ENCODE measurements at regions not wholly inside any gene's neighbourhood (a gene's known extent, or its start where the extent isn't known, plus 50 kb on each side); places are given as distances from the start of the nearest gene placed in this dataset.

DNA sequence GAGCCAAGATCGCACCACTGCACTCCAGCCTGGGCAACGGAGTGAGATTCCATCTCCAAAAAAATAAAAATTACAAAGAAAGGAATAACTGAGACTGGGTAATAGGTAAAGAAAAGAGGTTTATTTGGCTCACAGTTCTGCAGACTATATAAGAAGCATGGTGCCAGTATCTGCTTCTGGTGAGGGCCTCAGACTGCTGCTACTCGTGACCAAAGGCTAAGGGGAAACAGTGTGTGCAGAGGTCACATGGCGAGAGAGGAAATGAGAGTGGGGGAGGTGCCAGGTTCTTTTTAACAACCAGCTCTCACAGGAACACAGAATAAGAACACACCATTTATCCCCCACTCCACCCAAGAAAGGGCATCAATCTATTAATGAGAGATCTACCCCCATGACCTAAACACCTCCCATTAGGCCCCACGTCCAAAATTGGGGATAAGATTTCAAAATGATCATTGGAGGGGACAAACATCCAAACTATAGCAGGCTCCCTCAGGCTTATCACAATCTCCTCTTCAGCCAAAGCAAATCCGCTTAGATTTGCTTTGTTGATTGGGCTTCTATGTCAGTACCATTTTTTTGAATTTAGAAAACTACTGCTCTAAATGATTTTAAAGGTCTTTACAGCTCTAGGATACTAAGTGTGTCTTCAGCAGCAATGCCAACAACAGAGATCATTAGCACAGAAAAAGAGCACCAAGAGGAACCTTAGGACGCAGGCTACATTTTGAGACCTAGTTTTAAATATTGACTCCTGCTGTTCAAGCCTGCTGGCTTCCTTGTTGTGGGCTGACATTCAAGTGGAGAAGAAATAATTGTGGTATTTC, 84.2 kb upstream of the TBL1XR1 start:
- no peaks in the 10 kb centered on the region for H3K9me3 ChIP-seq
- H3K4me3 ChIP-seq = no peak overlapping the region
- no peaks in the 10 kb centered on the region for H3K27me3 ChIP-seq (ENCODE audit: insufficient read depth in 3 of 3, low read length in 2 of 3)
- intact Hi-C loops (cut with DNase I) = no loop called here
- ATAC-seq = no peak
- no peak overlapping the region for H3K27ac ChIP-seq
- 77 to 87% (median 79%) methylated on average over 7 of the region's 7 CpGs for WGBS, 3 donors
- no peaks in the 10 kb centered on the region for H3K36me3 ChIP-seq (ENCODE audit: insufficient read depth in 1 of 2, low read depth in 1 of 2)
- TF ChIP-seq, protein P1, sequence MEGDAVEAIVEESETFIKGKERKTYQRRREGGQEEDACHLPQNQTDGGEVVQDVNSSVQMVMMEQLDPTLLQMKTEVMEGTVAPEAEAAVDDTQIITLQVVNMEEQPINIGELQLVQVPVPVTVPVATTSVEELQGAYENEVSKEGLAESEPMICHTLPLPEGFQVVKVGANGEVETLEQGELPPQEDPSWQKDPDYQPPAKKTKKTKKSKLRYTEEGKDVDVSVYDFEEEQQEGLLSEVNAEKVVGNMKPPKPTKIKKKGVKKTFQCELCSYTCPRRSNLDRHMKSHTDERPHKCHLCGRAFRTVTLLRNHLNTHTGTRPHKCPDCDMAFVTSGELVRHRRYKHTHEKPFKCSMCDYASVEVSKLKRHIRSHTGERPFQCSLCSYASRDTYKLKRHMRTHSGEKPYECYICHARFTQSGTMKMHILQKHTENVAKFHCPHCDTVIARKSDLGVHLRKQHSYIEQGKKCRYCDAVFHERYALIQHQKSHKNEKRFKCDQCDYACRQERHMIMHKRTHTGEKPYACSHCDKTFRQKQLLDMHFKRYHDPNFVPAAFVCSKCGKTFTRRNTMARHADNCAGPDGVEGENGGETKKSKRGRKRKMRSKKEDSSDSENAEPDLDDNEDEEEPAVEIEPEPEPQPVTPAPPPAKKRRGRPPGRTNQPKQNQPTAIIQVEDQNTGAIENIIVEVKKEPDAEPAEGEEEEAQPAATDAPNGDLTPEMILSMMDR (IDR thresholded peaks at IDR 0.05) = no peak
- DNase-seq = no peak
- H3K4me1 ChIP-seq = no peaks in the 10 kb centered on the region

DNA sequence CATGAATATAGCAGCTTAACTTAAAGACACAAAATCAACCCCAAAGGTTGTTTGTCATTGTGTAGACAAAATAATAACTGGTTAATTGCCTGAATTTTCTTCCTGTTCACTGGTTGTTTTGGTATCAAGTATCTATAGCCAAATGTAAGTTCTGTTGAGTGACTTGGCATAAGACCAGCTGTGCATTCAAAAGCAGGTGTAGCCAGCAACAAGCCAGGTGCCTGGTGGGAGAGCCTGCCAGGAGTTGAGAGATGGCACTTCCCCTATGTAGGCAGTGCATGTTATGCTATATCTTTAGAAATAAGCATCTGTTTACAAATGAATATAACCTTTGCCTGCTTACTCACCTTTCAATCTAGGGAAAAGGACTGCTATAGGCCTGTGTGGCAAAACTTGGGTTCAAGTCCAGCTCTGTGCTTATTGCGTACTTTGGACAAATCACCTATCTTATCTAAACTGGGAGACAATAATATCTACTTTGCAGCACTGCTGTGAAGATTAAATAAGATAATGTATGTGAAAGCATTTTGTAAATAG, 84.9 kb upstream of the TBL1XR1 start:
- DNase-seq (no peak), ATAC-seq (no peak)
- intact Hi-C loops (cut with DNase I) = no loop called here
- Histone ChIP-seq H3K4me3 (no peak overlapping the region), H3K4me1 (no peaks in the 10 kb centered on the region), H3K27ac (no peak overlapping the region), H3K9me3 (no peaks in the 10 kb centered on the region), H3K36me3 (ENCODE audit: insufficient read depth in 1 of 2, low read depth in 1 of 2) (no peaks in the 10 kb centered on the region), H3K27me3 (ENCODE audit: insufficient read depth in 3 of 3, low read length in 2 of 3) (no peaks in the 10 kb centered on the region)
- 94 to 97% (median 96%) methylated on average over 1 of the region's 1 CpG for WGBS, 3 donors
- TF ChIP-seq, protein P1 (IDR thresholded peaks at IDR 0.05) = no peak

DNA sequence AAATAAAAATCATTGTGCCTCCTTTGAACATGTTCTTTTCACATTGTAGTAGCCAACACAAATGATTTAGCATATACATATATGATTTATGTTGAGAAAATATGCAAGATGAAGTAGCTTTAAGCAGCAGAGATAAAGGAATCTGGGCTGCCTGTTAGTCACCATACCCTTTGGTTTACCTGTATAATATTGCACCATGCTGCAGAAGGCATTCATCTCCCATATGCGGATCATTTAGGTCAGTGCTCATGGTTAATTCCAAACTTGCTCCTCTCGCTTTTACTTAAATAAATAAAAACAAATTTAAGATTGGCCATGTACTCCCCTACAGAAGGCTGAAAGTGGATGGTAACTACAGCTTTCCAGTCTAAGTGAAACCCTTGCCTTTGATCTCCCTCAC, 86.7 kb upstream of the TBL1XR1 start:
- Histone ChIP-seq H3K4me1 (no peaks in the 10 kb centered on the region), H3K27me3 (ENCODE audit: insufficient read depth in 3 of 3, low read length in 2 of 3) (no peaks in the 10 kb centered on the region), H3K36me3 (ENCODE audit: insufficient read depth in 1 of 2, low read depth in 1 of 2) (no peaks in the 10 kb centered on the region), H3K27ac (no peak overlapping the region), H3K4me3 (no peak overlapping the region), H3K9me3 (no peaks in the 10 kb centered on the region)
- intact Hi-C loops (cut with DNase I) = no loop called here
- ATAC-seq = no peak
- WGBS, 3 donors = 93 to 98% (median 96%) methylated on average over 2 of the region's 2 CpGs
- no peak for DNase-seq
- TF ChIP-seq, protein P1 (IDR thresholded peaks at IDR 0.05) = no peak

DNA sequence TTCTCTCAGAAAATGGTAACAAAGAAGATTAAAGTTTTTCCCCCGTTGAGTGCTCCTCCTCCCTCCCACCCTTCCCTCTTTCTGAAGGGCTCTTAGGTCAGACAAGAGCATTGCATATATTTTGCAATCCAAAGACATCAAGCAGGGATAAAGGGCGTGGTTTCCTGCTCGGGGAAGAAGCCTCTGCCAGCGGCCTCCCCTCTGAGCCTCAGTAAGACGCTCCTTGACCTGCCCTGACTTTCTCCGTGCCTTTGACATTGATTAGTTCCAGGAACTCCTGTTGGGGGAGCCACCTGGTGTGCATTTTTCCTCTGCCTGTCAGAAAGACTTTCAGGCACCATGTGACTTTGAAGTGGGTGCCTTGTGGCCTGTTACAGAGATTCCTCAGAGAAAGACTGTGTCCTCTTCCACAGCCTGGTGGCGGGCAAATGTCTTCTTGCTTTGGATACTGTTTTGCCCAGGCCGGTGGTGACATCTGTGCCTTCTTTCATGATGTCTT, 87.2 kb upstream of the TBL1XR1 start:
- Histone ChIP-seq H3K27ac (no peak overlapping the region), H3K4me1 (no peaks in the 10 kb centered on the region), H3K27me3 (ENCODE audit: insufficient read depth in 3 of 3, low read length in 2 of 3) (no peaks in the 10 kb centered on the region), H3K9me3 (no peaks in the 10 kb centered on the region), H3K4me3 (no peak overlapping the region), H3K36me3 (ENCODE audit: insufficient read depth in 1 of 2, low read depth in 1 of 2) (no peaks in the 10 kb centered on the region)
- peak; percentile 27 to 64 (median 58) for ATAC-seq
- WGBS, 3 donors = 45 to 59% (median 47%) methylated on average over 8 of the region's 8 CpGs
- TF ChIP-seq, protein P1 (IDR thresholded peaks at IDR 0.05) = no peak
- peak; percentile 43 to 61 for DNase-seq
- intact Hi-C loops (cut with DNase I) = no loop called here
